ENCODE measurements at regions not wholly inside any gene's neighbourhood (a gene's known extent, or its start where the extent isn't known, plus 50 kb on each side); places are given as distances from the start of the nearest gene placed in this dataset.

- H3F3A ChIP-seq (ENCODE audit: insufficient read depth), result no peaks in the 10 kb centered on the region
- H3K79me2 ChIP-seq (ENCODE audit: insufficient read depth, low read length), result no peaks in the 10 kb centered on the region
- no peaks in the 10 kb centered on the region for H3K9me3 ChIP-seq (ENCODE audit: insufficient read depth, low read length)
- no peaks in the 10 kb centered on the region for H3K36me3 ChIP-seq (ENCODE audit: low read length)
- no peak overlapping the region for H2AFZ ChIP-seq (ENCODE audit: low read depth, low read length, severe bottlenecking)
- TF ChIP-seq EZH2phosphoT487 (conservative IDR thresholded peaks at IDR 0.05; ENCODE audit: low read length), result no peak
- no peak for TF ChIP-seq CTCF (IDR thresholded peaks at IDR 0.05; ENCODE audit: insufficient read depth, low read length, poor library complexity, severe bottlenecking)
- no peak overlapping the region for H3K27ac ChIP-seq (ENCODE audit: low read depth, low read length)
- no peaks in the 10 kb centered on the region for H3K9me2 ChIP-seq (replicated peaks; ENCODE audit: insufficient read depth, low read length)
- H4K20me1 ChIP-seq (ENCODE audit: low read depth, low read length), result no peaks in the 10 kb centered on the region
- no peaks in the 10 kb centered on the region for H3K27me3 ChIP-seq (ENCODE audit: low read length)
- H3K4me2 ChIP-seq (ENCODE audit: low read depth, low read length, poor library complexity, severe bottlenecking), result no peak overlapping the region
- H3K4me3 ChIP-seq (ENCODE audit: insufficient read depth, low read length, poor library complexity, severe bottlenecking), result no peak overlapping the region
- H3K9ac ChIP-seq (ENCODE audit: low read length), result no peak overlapping the region
Measured at GRCh38 chr1:209229494-209230061, 353.9 kb upstream of the CAMK1G start.

- Histone ChIP-seq H3K4me3 (ENCODE audit: insufficient read depth, low read length, poor library complexity, severe bottlenecking) (no peak overlapping the region), H3K36me3 (ENCODE audit: low read length) (no peaks in the 10 kb centered on the region), H4K20me1 (ENCODE audit: low read depth, low read length) (no peaks in the 10 kb centered on the region)
Measured at GRCh38 chr1:209230314-209230713, 353.2 kb upstream of the CAMK1G start.

GRCh38 chr1:209231476-209232156 is 351.9 kb upstream of the CAMK1G start:
- Histone ChIP-seq H3F3A (ENCODE audit: insufficient read depth) (no peaks in the 10 kb centered on the region), H3K79me2 (ENCODE audit: insufficient read depth, low read length) (no peaks in the 10 kb centered on the region), H3K4me2 (ENCODE audit: low read depth, low read length, poor library complexity, severe bottlenecking) (no peak overlapping the region), H3K4me3 (ENCODE audit: insufficient read depth, low read length, poor library complexity, severe bottlenecking) (no peak overlapping the region), H3K9ac (ENCODE audit: low read length) (no peak overlapping the region), H3K9me2 (replicated peaks; ENCODE audit: insufficient read depth, low read length) (no peaks in the 10 kb centered on the region), H4K20me1 (ENCODE audit: low read depth, low read length) (no peaks in the 10 kb centered on the region), H3K9me3 (ENCODE audit: insufficient read depth, low read length) (no peaks in the 10 kb centered on the region), H3K27me3 (ENCODE audit: low read length) (no peaks in the 10 kb centered on the region), H3K36me3 (ENCODE audit: low read length) (no peaks in the 10 kb centered on the region), H3K27ac (ENCODE audit: low read depth, low read length) (no peak overlapping the region), H2AFZ (ENCODE audit: low read depth, low read length, severe bottlenecking) (no peak overlapping the region)
- TF ChIP-seq EZH2phosphoT487 (conservative IDR thresholded peaks at IDR 0.05; ENCODE audit: low read length) (no peak), CTCF (IDR thresholded peaks at IDR 0.05; ENCODE audit: insufficient read depth, low read length, poor library complexity, severe bottlenecking) (no peak)

More at GRCh38 chr1:209230314-209230713, 353.2 kb upstream of the CAMK1G start:
- no peak overlapping the region for H3K9ac ChIP-seq (ENCODE audit: low read length)
- H3K79me2 ChIP-seq (ENCODE audit: insufficient read depth, low read length), result no peaks in the 10 kb centered on the region
- H3F3A ChIP-seq (ENCODE audit: insufficient read depth), result no peaks in the 10 kb centered on the region
- no peaks in the 10 kb centered on the region for H3K9me3 ChIP-seq (ENCODE audit: insufficient read depth, low read length)
- TF ChIP-seq EZH2phosphoT487 (conservative IDR thresholded peaks at IDR 0.05; ENCODE audit: low read length) (no peak), CTCF (IDR thresholded peaks at IDR 0.05; ENCODE audit: insufficient read depth, low read length, poor library complexity, severe bottlenecking) (no peak)
- H3K9me2 ChIP-seq (replicated peaks; ENCODE audit: insufficient read depth, low read length), result no peaks in the 10 kb centered on the region
- H3K4me2 ChIP-seq (ENCODE audit: low read depth, low read length, poor library complexity, severe bottlenecking), result no peak overlapping the region
- no peak overlapping the region for H2AFZ ChIP-seq (ENCODE audit: low read depth, low read length, severe bottlenecking)
- H3K27ac ChIP-seq (ENCODE audit: low read depth, low read length), result no peak overlapping the region
- no peaks in the 10 kb centered on the region for H3K27me3 ChIP-seq (ENCODE audit: low read length)

All from SU-DHL-6 (cell line).